Amniotic epithelial cell (primary cell): ENCODE measurements at regions not wholly inside any gene's neighbourhood (a gene's known extent, or its start where the extent isn't known, plus 50 kb on each side); places are given as distances from the start of the nearest gene placed in this dataset.

Source experiments
- DNase-seq: peaks from one replicate; pipeline ENCODE4 v3.0.0-alpha.2; 2010; ENCODE audit warnings: low read depth

- no peak for DNase-seq
Observed at GRCh38 chr6:44678252-44678935, 290.9 kb downstream of the CDC5L start.

GRCh38 chr6:44679438-44680201, 292.1 kb downstream of the CDC5L start:
- no peak for DNase-seq

GRCh38 chr6:44680202-44680720, 292.8 kb downstream of the CDC5L start:
- no peak for DNase-seq

- DNase-seq, result peak; percentile 49
Observed at GRCh38 chr6:44681761-44682160, 294.3 kb downstream of the CDC5L start.

- DNase-seq, result no peak
Observed at GRCh38 chr6:44682280-44682679, 294.8 kb downstream of the CDC5L start.

GRCh38 chr6:44682987-44683779, 295.7 kb downstream of the CDC5L start:
- DNase-seq, result no peak

- DNase-seq, result no peak
Observed at GRCh38 chr6:44685213-44685612, 297.7 kb downstream of the CDC5L start.

- DNase-seq, result peak; percentile 81
Observed at GRCh38 chr6:44696099-44696498, 308.6 kb downstream of the CDC5L start.

GRCh38 chr6:44696686-44697085, 309.2 kb downstream of the CDC5L start:
- no peak for DNase-seq

- peak; percentile 78 for DNase-seq
Observed at GRCh38 chr6:44697327-44697726, 309.8 kb downstream of the CDC5L start.

GRCh38 chr6:44698602-44699001, 311.1 kb downstream of the CDC5L start:
- DNase-seq, result no peak

- DNase-seq, result peak; percentile 18
Observed at GRCh38 chr6:44699082-44699481, 311.6 kb downstream of the CDC5L start.

- peak; percentile 80 for DNase-seq
Observed at GRCh38 chr6:44699851-44700250, 312.3 kb downstream of the CDC5L start.

GRCh38 chr6:44700422-44700821, 312.9 kb downstream of the CDC5L start:
- DNase-seq, result no peak

- no peak for DNase-seq
Observed at GRCh38 chr6:44701038-44701636, 313.6 kb downstream of the CDC5L start.

GRCh38 chr6:44701637-44702101, 314.2 kb downstream of the CDC5L start:
- DNase-seq, result no peak

- no peak for DNase-seq
Observed at GRCh38 chr6:44702292-44702691, 314.8 kb downstream of the CDC5L start.

GRCh38 chr6:44704240-44705150, 317.0 kb downstream of the CDC5L start:
- DNase-seq, result no peak

- DNase-seq, result no peak
Observed at GRCh38 chr6:44705596-44705995, 318.1 kb downstream of the CDC5L start.

- DNase-seq, result no peak
Observed at GRCh38 chr6:44706011-44706410, 318.5 kb downstream of the CDC5L start.

GRCh38 chr6:44708208-44708607, 320.7 kb downstream of the CDC5L start:
- DNase-seq, result no peak
